ENCODE measurements at regions not wholly inside any gene's neighbourhood (a gene's known extent, or its start where the extent isn't known, plus 50 kb on each side); places are given as distances from the start of the nearest gene placed in this dataset.

- TF ChIP-seq CTCF (conservative IDR thresholded peaks at IDR 0.05 in 1 of 2, IDR thresholded peaks at IDR 0.05 in 1 of 2; ENCODE audit: low read depth in 1 of 2, low read length in 2 of 2): no peak
- no peak for TF ChIP-seq EZH2 (IDR thresholded peaks at IDR 0.05; ENCODE audit: low read length, missing control alignments)
Observed at GRCh38 chr11:115944596-115944995, 440.4 kb upstream of the CADM1 start.
